GM12878 (cell line): ENCODE measurements at regions not wholly inside any gene's neighbourhood (a gene's known extent, or its start where the extent isn't known, plus 50 kb on each side); places are given as distances from the start of the nearest gene placed in this dataset.

Source experiments
- ATAC-seq: fragments of 200-7000 bp; cut with Tn5 transposase; 3 replicates; pipeline ENCODE4 v1.9.1; 2020; ENCODE audit warnings: mild to moderate bottlenecking, moderate library complexity
- BruUV-seq: library from RNA; stranded (reverse); fragments of 400-500 nt; replicated peaks from 2 replicates; lab custom pipeline; 2021; lab: Mats Ljungman, UMichigan
- CTCF ChIA-PET: fragments of 300-600 bp; sonication (Branson Sonifier 250); formaldehyde crosslinking; extraction: SDS; loops from one replicate; lab custom pipeline; 2021; ENCODE audit warnings: inconsistent platforms; lab: Yijun Ruan, JAX
- POLR2A ChIA-PET: fragments of 350-600 bp; formaldehyde crosslinking; extraction: SDS; loops from one replicate; lab custom pipeline; 2021; ENCODE audit warnings: inconsistent platforms; lab: Charles Lee
- RAD21 ChIA-PET: fragments of 300-600 bp; sonication (Branson Sonifier 250); formaldehyde crosslinking; loops from one replicate; lab custom pipeline; 2023; ENCODE audit warnings: antibody characterized with exemption; ENCODE audit not compliant: unreplicated experiment; lab: Charles Lee
- SMC1A ChIA-PET: fragments of 300-600 bp; sonication (Branson Sonifier 250); formaldehyde crosslinking; loops from one replicate; lab custom pipeline; 2023; ENCODE audit not compliant: unreplicated experiment, uncharacterized antibody; lab: Charles Lee
- DNase-seq: peaks from one replicate; pipeline ENCODE4 v3.0.0-alpha.2; 2011; ENCODE audit warnings: low read depth, low spot score
- FAIRE-seq: peaks from 3 replicates; lab custom pipeline; 2011; peaks lifted over from hg19 to GRCh38; lab: Jason Lieb, UNC
- H2AFZ ChIP-seq: 2 replicates; pipeline ENCODE4 v1.6.0; 2011; ENCODE audit warnings: low read depth, low read length, control low read depth; ENCODE audit not compliant: control insufficient read depth
- H3K27ac ChIP-seq: 2 replicates; pipeline ENCODE4 v1.5.1; 2011; ENCODE audit warnings: control low read depth; ENCODE audit not compliant: control insufficient read depth, insufficient read depth
- H3K27me3 ChIP-seq, 2 experiments: replicated peaks in 1 of 2; 2 replicates each; pipeline versions ENCODE4 v1.6.0 to v1.6.1; 2011; ENCODE audit warnings: low read length in 1 of 2; ENCODE audit not compliant: control insufficient read depth in 2 of 2, insufficient read depth in 2 of 2
- H3K36me3 ChIP-seq, 2 experiments: 2 replicates each; pipeline ENCODE4 v1.5.1; 2011; ENCODE audit warnings: low read length in 1 of 2; ENCODE audit not compliant: control insufficient read depth in 2 of 2, insufficient read depth in 2 of 2
- H3K4me1 ChIP-seq: 2 replicates; pipeline ENCODE4 v1.6.1; 2011; ENCODE audit warnings: mild to moderate bottlenecking, low read length, moderate library complexity, mixed read lengths; ENCODE audit not compliant: control insufficient read depth, insufficient read depth
- H3K4me2 ChIP-seq: 2 replicates; pipeline ENCODE4 v1.6.0; 2011; ENCODE audit warnings: control low read depth; ENCODE audit not compliant: control insufficient read depth, insufficient read depth
- H3K4me3 ChIP-seq: fragments of 200-600 bp; sonication (generic); 2 replicates; pipeline ENCODE4 v1.5.1; 2016
- H3K79me2 ChIP-seq: 2 replicates; pipeline ENCODE4 v1.6.0; 2011; ENCODE audit warnings: low read length; ENCODE audit not compliant: control insufficient read depth, insufficient read depth
- H3K9ac ChIP-seq: 2 replicates; pipeline ENCODE4 v1.8.0; 2011; ENCODE audit warnings: low read length, control low read depth, mixed read lengths; ENCODE audit not compliant: control insufficient read depth, insufficient read depth
- H3K9me3 ChIP-seq: replicated peaks from 3 replicates; pipeline ENCODE4 v1.5.1; 2011; ENCODE audit warnings: mild to moderate bottlenecking, low read length; ENCODE audit not compliant: control insufficient read depth, insufficient read depth
- H4K20me1 ChIP-seq: 2 replicates; pipeline ENCODE4 v1.6.0; 2011; ENCODE audit not compliant: control insufficient read depth, insufficient read depth
- CBFB ChIP-seq: IDR thresholded peaks from 2 replicates; pipeline ENCODE4 v1.6.1; 2016; ENCODE audit warnings: antibody characterized with exemption, low read depth
- CHD4 ChIP-seq: fragments of 200-600 bp; sonication (generic); IDR thresholded peaks from 2 replicates; pipeline ENCODE4 v1.6.1; 2016; ENCODE audit warnings: mild to moderate bottlenecking
- E2F8 ChIP-seq: fragments of 450-650 bp; IDR thresholded peaks from 2 replicates; pipeline ENCODE4 v1.6.1; 2018; ENCODE audit warnings: mild to moderate bottlenecking, low read depth, moderate library complexity; ENCODE audit not compliant: partially characterized antibody
- KLF5 ChIP-seq: fragments of 450-650 bp; IDR thresholded peaks from 2 replicates; pipeline ENCODE4 v1.6.1; 2014; ENCODE audit warnings: mild to moderate bottlenecking; ENCODE audit not compliant: partially characterized antibody
- RCOR1 ChIP-seq: conservative IDR thresholded peaks from 2 replicates; pipeline ENCODE4 v1.6.1; 2012; ENCODE audit warnings: low read depth, low read length, improper control_type of control experiment
- SRF ChIP-seq, 2 experiments: IDR thresholded peaks; 2 replicates each; pipeline ENCODE4 v1.6.1; 2011; ENCODE audit warnings: low read depth in 2 of 2, low read length in 2 of 2, mild to moderate bottlenecking in 1 of 2, moderate library complexity in 1 of 2
- SUPT20H ChIP-seq: IDR thresholded peaks from 2 replicates; pipeline ENCODE4 v1.6.1; 2011; ENCODE audit warnings: low read depth, mild to moderate bottlenecking, low read length, moderate library complexity, borderline replicate concordance; ENCODE audit not compliant: control insufficient read depth
- TCF3 ChIP-seq: IDR thresholded peaks from 2 replicates; pipeline ENCODE4 v1.6.1; 2012; ENCODE audit warnings: low read depth, mild to moderate bottlenecking, low read length, borderline replicate concordance; ENCODE audit not compliant: insufficient read depth
- ZBTB11 ChIP-seq: fragments of 450-650 bp; formaldehyde crosslinking; IDR thresholded peaks from 2 replicates; pipeline ENCODE4 v1.5.0; 2022; ENCODE audit warnings: mild to moderate bottlenecking, missing genetic modification characterization
- ZNF217 ChIP-seq: fragments of 450-650 bp; IDR thresholded peaks from 2 replicates; pipeline ENCODE4 v1.6.1; 2017; ENCODE audit warnings: antibody characterized with exemption, mild to moderate bottlenecking
- ZNF592 ChIP-seq: fragments of 450-650 bp; IDR thresholded peaks from 2 replicates; pipeline ENCODE4 v1.6.1; 2017; ENCODE audit warnings: mild to moderate bottlenecking, moderate library complexity
- WGBS: methylation state at CpG from one replicate; pipeline ENCODE4 v1.1.6; 2016; ENCODE audit warnings: low lambda C conversion rate; ENCODE audit not compliant: insufficient replicate concordance, insufficient coverage; ENCODE audit errors: missing lambda C conversion rate; 5-methylcytosine and 5-hydroxymethylcytosine counted together
- in situ Hi-C: fragments of 300-500 bp; cut with MboI; formaldehyde crosslinking; loops from 9 replicates; pipeline ENCODE4 v1.14.3; 2018; ENCODE audit warnings: mixed read lengths
- intact Hi-C: fragments of 100-400 bp; cut with micrococcal nuclease; formaldehyde crosslinking; loops from one replicate; pipeline ENCODE4 v1.14.2; 2022; ENCODE audit not compliant: unreplicated experiment
- TF ChIP-seq, protein P1 (sequence below): fragments of 450-650 bp; IDR thresholded peaks from 2 replicates; pipeline ENCODE4 v1.6.1; 2014; ENCODE audit warnings: mild to moderate bottlenecking

GRCh38 chr5:9787861-9788600 is 157.9 kb upstream of the TAS2R1 start:
- BruUV-seq = no TSS peak
- SMC1A ChIA-PET = no interaction called here

More at GRCh38 chr5:9787861-9788600, 157.9 kb upstream of the TAS2R1 start:
- ChIA-PET CTCF (no interaction called here), POLR2A (no interaction called here)
- intact Hi-C loops (no loop called here), in situ Hi-C loops (no loop called here)
- H2AFZ ChIP-seq = no peak overlapping the region
- H3K9ac ChIP-seq = no peak overlapping the region
- H3K9me3 ChIP-seq = no peaks in the 10 kb centered on the region
- no peaks in the 10 kb centered on the region for H4K20me1 ChIP-seq
- H3K27me3 ChIP-seq = no peaks in the 10 kb centered on the region; a peak in 1 of 4 replicates
- no peaks in the 10 kb centered on the region for H3K79me2 ChIP-seq
- no peak overlapping the region for H3K4me2 ChIP-seq
- H3K4me3 ChIP-seq = no peak overlapping the region
- no peak for DNase-seq
- H3K36me3 ChIP-seq = no peaks in the 10 kb centered on the region
- WGBS = 16% methylated on average over 8 of the region's 8 CpGs
- H3K4me1 ChIP-seq = no peaks in the 10 kb centered on the region
- no peak overlapping the region for H3K27ac ChIP-seq
- FAIRE-seq = no peak
- ATAC-seq = no peak
- TF ChIP-seq ZBTB11 (CRISPR knock-in tag) (no peak), SUPT20H (no peak), KLF5 (no peak), RCOR1 (no peak), ZNF592 (no peak), SRF (IDR thresholded peaks at IDR 0.05; ENCODE audit: low read depth in 2 of 2, low read length in 2 of 2) (no peak), TCF3 (no peak), CBFB (no peak), ZNF217 (no peak), CHD4 (no peak), E2F8 (no peak)
- TF ChIP-seq, protein P1, sequence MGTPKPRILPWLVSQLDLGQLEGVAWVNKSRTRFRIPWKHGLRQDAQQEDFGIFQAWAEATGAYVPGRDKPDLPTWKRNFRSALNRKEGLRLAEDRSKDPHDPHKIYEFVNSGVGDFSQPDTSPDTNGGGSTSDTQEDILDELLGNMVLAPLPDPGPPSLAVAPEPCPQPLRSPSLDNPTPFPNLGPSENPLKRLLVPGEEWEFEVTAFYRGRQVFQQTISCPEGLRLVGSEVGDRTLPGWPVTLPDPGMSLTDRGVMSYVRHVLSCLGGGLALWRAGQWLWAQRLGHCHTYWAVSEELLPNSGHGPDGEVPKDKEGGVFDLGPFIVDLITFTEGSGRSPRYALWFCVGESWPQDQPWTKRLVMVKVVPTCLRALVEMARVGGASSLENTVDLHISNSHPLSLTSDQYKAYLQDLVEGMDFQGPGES = no peak
- TF ChIP-seq, all 136 proteins: peak for 0
- RAD21 ChIA-PET = no interaction called here
